ENCODE measurements at regions not wholly inside any gene's neighbourhood (a gene's known extent, or its start where the extent isn't known, plus 50 kb on each side); places are given as distances from the start of the nearest gene placed in this dataset.
"Not testable (repeated sequence)": the region's sequence is repeated elsewhere in the genome, so short reads cannot be mapped to it uniquely, and the experiment has no call there.

GRCh38 chr11:116344601-116345000 is 428.2 kb downstream of the BUD13 start:
- no peak overlapping the region for H3K4me3 ChIP-seq (ENCODE audit: low read length in 2 of 2)

GRCh38 chr11:116343270-116343669 is 429.5 kb downstream of the BUD13 start:
- 74% methylated on average over 3 of the region's 3 CpGs for WGBS
- Histone ChIP-seq H3K27me3 (ENCODE audit: control insufficient read depth in 2 of 2, insufficient read depth in 1 of 2, low read length in 1 of 2) (no peaks in the 10 kb centered on the region), H3K9me3 (ENCODE audit: control insufficient read depth in 2 of 2, insufficient read depth in 1 of 2, low read length in 1 of 2) (peaks cover 0 to 2% of the 10 kb centered on the region in 2 donors), H3K36me3 (ENCODE audit: control insufficient read depth in 2 of 2, insufficient read depth in 2 of 2, low read length in 1 of 2) (no peaks in the 10 kb centered on the region), H3K27ac (ENCODE audit: low read depth in 1 of 2, low read length in 1 of 2) (no peak overlapping the region), H3K4me3 (ENCODE audit: low read length in 2 of 2) (no peak overlapping the region), H3K4me1 (ENCODE audit: control insufficient read depth in 2 of 2, insufficient read depth in 2 of 2, low read length in 2 of 2) (no peaks in the 10 kb centered on the region)
- no peak for DNase-seq (ENCODE audit: low read depth in 6 of 9, low spot score in 9 of 9)

More at GRCh38 chr11:116344601-116345000, 428.2 kb downstream of the BUD13 start:
- Histone ChIP-seq H3K4me1 (ENCODE audit: control insufficient read depth in 2 of 2, insufficient read depth in 2 of 2, low read length in 2 of 2) (no peaks in the 10 kb centered on the region), H3K36me3 (ENCODE audit: control insufficient read depth in 2 of 2, insufficient read depth in 2 of 2, low read length in 1 of 2) (no peaks in the 10 kb centered on the region), H3K27me3 (ENCODE audit: control insufficient read depth in 2 of 2, insufficient read depth in 1 of 2, low read length in 1 of 2) (no peaks in the 10 kb centered on the region), H3K9me3 (ENCODE audit: control insufficient read depth in 2 of 2, insufficient read depth in 1 of 2, low read length in 1 of 2) (peaks cover 0 to 2% of the 10 kb centered on the region in 2 donors), H3K27ac (ENCODE audit: low read depth in 1 of 2, low read length in 1 of 2) (no peak overlapping the region)
- DNase-seq (ENCODE audit: low read depth in 6 of 9, low spot score in 9 of 9), result no peak
- WGBS, result 79% methylated on average over 5 of the region's 5 CpGs

GRCh38 chr11:116342148-116342547 is 430.6 kb downstream of the BUD13 start:
- H3K4me1 ChIP-seq (ENCODE audit: control insufficient read depth in 2 of 2, insufficient read depth in 2 of 2, low read length in 2 of 2), result no peaks in the 10 kb centered on the region
- H3K27ac ChIP-seq (ENCODE audit: low read depth in 1 of 2, low read length in 1 of 2), result no peak overlapping the region
- H3K36me3 ChIP-seq (ENCODE audit: control insufficient read depth in 2 of 2, insufficient read depth in 2 of 2, low read length in 1 of 2), result no peaks in the 10 kb centered on the region
- no peaks in the 10 kb centered on the region for H3K27me3 ChIP-seq (ENCODE audit: control insufficient read depth in 2 of 2, insufficient read depth in 1 of 2, low read length in 1 of 2)
- no peak overlapping the region for H3K4me3 ChIP-seq (ENCODE audit: low read length in 2 of 2)
- peaks cover 0 to 2% of the 10 kb centered on the region in 2 donors for H3K9me3 ChIP-seq (ENCODE audit: control insufficient read depth in 2 of 2, insufficient read depth in 1 of 2, low read length in 1 of 2)
- WGBS, result 94% methylated on average over 7 of the region's 7 CpGs
- DNase-seq (ENCODE audit: low read depth in 6 of 9, low spot score in 9 of 9), result no peak

- Histone ChIP-seq H3K27ac (ENCODE audit: low read depth in 1 of 2, low read length in 1 of 2) (no peak overlapping the region), H3K4me3 (ENCODE audit: low read length in 2 of 2) (no peak overlapping the region), H3K27me3 (ENCODE audit: control insufficient read depth in 2 of 2, insufficient read depth in 1 of 2, low read length in 1 of 2) (no peaks in the 10 kb centered on the region), H3K36me3 (ENCODE audit: control insufficient read depth in 2 of 2, insufficient read depth in 2 of 2, low read length in 1 of 2) (no peaks in the 10 kb centered on the region), H3K4me1 (ENCODE audit: control insufficient read depth in 2 of 2, insufficient read depth in 2 of 2, low read length in 2 of 2) (no peaks in the 10 kb centered on the region), H3K9me3 (ENCODE audit: control insufficient read depth in 2 of 2, insufficient read depth in 1 of 2, low read length in 1 of 2) (peaks cover 0 to 2% of the 10 kb centered on the region in 2 donors)
- WGBS, result 84% methylated on average over 9 of the region's 9 CpGs
- no peak for DNase-seq (ENCODE audit: low read depth in 6 of 9, low spot score in 9 of 9)
Observed at GRCh38 chr11:116339306-116340098, 433.3 kb downstream of the BUD13 start.

- 99% methylated on average over 4 of the region's 4 CpGs for WGBS
- not testable (repeated sequence) for H3K4me1 ChIP-seq (ENCODE audit: control insufficient read depth in 2 of 2, insufficient read depth in 2 of 2, low read length in 2 of 2); DNase-seq (ENCODE audit: low read depth in 6 of 9, low spot score in 9 of 9)
Observed at GRCh38 chr11:116338500-116338899, 434.3 kb downstream of the BUD13 start.

GRCh38 chr11:116336540-116336939 is 436.2 kb downstream of the BUD13 start:
- Histone ChIP-seq H3K4me3 (ENCODE audit: low read length in 2 of 2) (no peak overlapping the region), H3K4me1 (ENCODE audit: control insufficient read depth in 2 of 2, insufficient read depth in 2 of 2, low read length in 2 of 2) (no peaks in the 10 kb centered on the region), H3K9me3 (ENCODE audit: control insufficient read depth in 2 of 2, insufficient read depth in 1 of 2, low read length in 1 of 2) (no peaks in the 10 kb centered on the region), H3K27me3 (ENCODE audit: control insufficient read depth in 2 of 2, insufficient read depth in 1 of 2, low read length in 1 of 2) (no peaks in the 10 kb centered on the region), H3K36me3 (ENCODE audit: control insufficient read depth in 2 of 2, insufficient read depth in 2 of 2, low read length in 1 of 2) (no peaks in the 10 kb centered on the region), H3K27ac (ENCODE audit: low read depth in 1 of 2, low read length in 1 of 2) (no peak overlapping the region)
- WGBS, result 89% methylated on average over 1 of the region's 1 CpG
- no peak for DNase-seq (ENCODE audit: low read depth in 6 of 9, low spot score in 9 of 9)

More at GRCh38 chr11:116338500-116338899, 434.3 kb downstream of the BUD13 start:
- H3K4me3 ChIP-seq (ENCODE audit: low read length in 2 of 2); H3K27ac ChIP-seq (ENCODE audit: low read depth in 1 of 2, low read length in 1 of 2); H3K27me3 ChIP-seq (ENCODE audit: control insufficient read depth in 2 of 2, insufficient read depth in 1 of 2, low read length in 1 of 2); H3K36me3 ChIP-seq (ENCODE audit: control insufficient read depth in 2 of 2, insufficient read depth in 2 of 2, low read length in 1 of 2); H3K9me3 ChIP-seq (ENCODE audit: control insufficient read depth in 2 of 2, insufficient read depth in 1 of 2, low read length in 1 of 2): not testable (repeated sequence)

- 97% methylated on average over 3 of the region's 3 CpGs for WGBS
Observed at GRCh38 chr11:116335891-116336290, 436.9 kb downstream of the BUD13 start.

GRCh38 chr11:116335078-116335477 is 437.7 kb downstream of the BUD13 start:
- Histone ChIP-seq H3K36me3 (ENCODE audit: control insufficient read depth in 2 of 2, insufficient read depth in 2 of 2, low read length in 1 of 2) (no peaks in the 10 kb centered on the region), H3K4me1 (ENCODE audit: control insufficient read depth in 2 of 2, insufficient read depth in 2 of 2, low read length in 2 of 2) (no peaks in the 10 kb centered on the region), H3K4me3 (ENCODE audit: low read length in 2 of 2) (no peak overlapping the region), H3K27me3 (ENCODE audit: control insufficient read depth in 2 of 2, insufficient read depth in 1 of 2, low read length in 1 of 2) (no peaks in the 10 kb centered on the region), H3K27ac (ENCODE audit: low read depth in 1 of 2, low read length in 1 of 2) (no peak overlapping the region), H3K9me3 (ENCODE audit: control insufficient read depth in 2 of 2, insufficient read depth in 1 of 2, low read length in 1 of 2) (no peaks in the 10 kb centered on the region)
- 85% methylated on average over 1 of the region's 1 CpG for WGBS
- no peak for DNase-seq (ENCODE audit: low read depth in 6 of 9, low spot score in 9 of 9)

More at GRCh38 chr11:116335891-116336290, 436.9 kb downstream of the BUD13 start:
- no peaks in the 10 kb centered on the region for H3K4me1 ChIP-seq (ENCODE audit: control insufficient read depth in 2 of 2, insufficient read depth in 2 of 2, low read length in 2 of 2)
- H3K4me3 ChIP-seq (ENCODE audit: low read length in 2 of 2), result no peak overlapping the region
- H3K36me3 ChIP-seq (ENCODE audit: control insufficient read depth in 2 of 2, insufficient read depth in 2 of 2, low read length in 1 of 2), result no peaks in the 10 kb centered on the region
- no peak overlapping the region for H3K27ac ChIP-seq (ENCODE audit: low read depth in 1 of 2, low read length in 1 of 2)
- no peaks in the 10 kb centered on the region for H3K9me3 ChIP-seq (ENCODE audit: control insufficient read depth in 2 of 2, insufficient read depth in 1 of 2, low read length in 1 of 2)
- DNase-seq (ENCODE audit: low read depth in 6 of 9, low spot score in 9 of 9), result no peak
- H3K27me3 ChIP-seq (ENCODE audit: control insufficient read depth in 2 of 2, insufficient read depth in 1 of 2, low read length in 1 of 2), result no peaks in the 10 kb centered on the region

- Histone ChIP-seq H3K27me3 (ENCODE audit: control insufficient read depth in 2 of 2, insufficient read depth in 1 of 2, low read length in 1 of 2) (no peaks in the 10 kb centered on the region), H3K4me1 (ENCODE audit: control insufficient read depth in 2 of 2, insufficient read depth in 2 of 2, low read length in 2 of 2) (no peaks in the 10 kb centered on the region), H3K27ac (ENCODE audit: low read depth in 1 of 2, low read length in 1 of 2) (no peak overlapping the region), H3K36me3 (ENCODE audit: control insufficient read depth in 2 of 2, insufficient read depth in 2 of 2, low read length in 1 of 2) (no peaks in the 10 kb centered on the region), H3K9me3 (ENCODE audit: control insufficient read depth in 2 of 2, insufficient read depth in 1 of 2, low read length in 1 of 2) (no peaks in the 10 kb centered on the region), H3K4me3 (ENCODE audit: low read length in 2 of 2) (no peak overlapping the region)
- DNase-seq (ENCODE audit: low read depth in 6 of 9, low spot score in 9 of 9), result no peak
- 88% methylated on average over 3 of the region's 3 CpGs for WGBS
Observed at GRCh38 chr11:116334596-116334995, 438.2 kb downstream of the BUD13 start.

Measured in thymus (tissue), 11 donors.